ENCODE measurements at regions not wholly inside any gene's neighbourhood (a gene's known extent, or its start where the extent isn't known, plus 50 kb on each side); places are given as distances from the start of the nearest gene placed in this dataset.

DNA sequence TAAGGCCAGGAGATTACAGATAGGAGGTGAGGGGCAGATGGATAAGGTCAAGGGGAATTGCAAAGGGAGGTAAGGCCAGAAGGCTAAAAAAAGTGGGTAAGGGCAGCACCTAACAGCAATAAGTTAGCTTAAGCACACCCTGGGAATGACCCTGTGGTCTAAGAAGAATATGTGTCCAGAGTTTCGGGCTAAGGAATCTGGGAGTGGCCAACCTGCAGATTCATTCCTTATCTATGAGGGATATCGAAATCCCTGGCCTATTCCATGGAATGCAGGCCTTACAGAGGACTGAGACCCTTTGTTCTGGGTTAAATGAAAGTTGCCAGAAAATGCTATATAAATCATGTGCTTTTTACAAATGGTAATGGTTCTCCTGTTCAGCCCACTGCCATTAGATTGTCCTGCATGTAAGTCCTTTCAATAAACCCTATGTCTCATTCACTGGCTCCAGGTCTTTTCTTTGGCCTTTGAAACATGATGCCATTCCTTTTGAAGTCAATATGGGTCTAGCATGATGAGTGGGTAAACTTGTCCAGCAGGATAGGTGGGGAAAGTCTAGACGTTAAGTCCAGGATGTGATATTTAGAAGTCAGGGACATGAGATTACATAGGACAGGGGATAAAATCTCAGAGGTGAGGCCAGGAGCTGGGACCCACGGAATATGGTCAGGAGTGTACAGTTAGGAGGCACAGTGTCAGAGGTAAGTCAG is 226.2 kb downstream of the TACR3 start:
- TF ChIP-seq, protein P1, sequence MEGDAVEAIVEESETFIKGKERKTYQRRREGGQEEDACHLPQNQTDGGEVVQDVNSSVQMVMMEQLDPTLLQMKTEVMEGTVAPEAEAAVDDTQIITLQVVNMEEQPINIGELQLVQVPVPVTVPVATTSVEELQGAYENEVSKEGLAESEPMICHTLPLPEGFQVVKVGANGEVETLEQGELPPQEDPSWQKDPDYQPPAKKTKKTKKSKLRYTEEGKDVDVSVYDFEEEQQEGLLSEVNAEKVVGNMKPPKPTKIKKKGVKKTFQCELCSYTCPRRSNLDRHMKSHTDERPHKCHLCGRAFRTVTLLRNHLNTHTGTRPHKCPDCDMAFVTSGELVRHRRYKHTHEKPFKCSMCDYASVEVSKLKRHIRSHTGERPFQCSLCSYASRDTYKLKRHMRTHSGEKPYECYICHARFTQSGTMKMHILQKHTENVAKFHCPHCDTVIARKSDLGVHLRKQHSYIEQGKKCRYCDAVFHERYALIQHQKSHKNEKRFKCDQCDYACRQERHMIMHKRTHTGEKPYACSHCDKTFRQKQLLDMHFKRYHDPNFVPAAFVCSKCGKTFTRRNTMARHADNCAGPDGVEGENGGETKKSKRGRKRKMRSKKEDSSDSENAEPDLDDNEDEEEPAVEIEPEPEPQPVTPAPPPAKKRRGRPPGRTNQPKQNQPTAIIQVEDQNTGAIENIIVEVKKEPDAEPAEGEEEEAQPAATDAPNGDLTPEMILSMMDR (optimal IDR thresholded peaks at IDR 0.05 in 1 of 3, IDR thresholded peaks at IDR 0.05 in 1 of 3, conservative IDR thresholded peaks at IDR 0.05 in 1 of 3; ENCODE audit: extremely low read depth in 1 of 3, insufficient read depth in 2 of 3, low read length in 3 of 3), result no peak
- TF ChIP-seq EZH2 (IDR thresholded peaks at IDR 0.05; ENCODE audit: low read length), result no peak
